CD4-positive, CD25-positive, alpha-beta regulatory T cell (primary cell): ENCODE measurements at regions not wholly inside any gene's neighbourhood (a gene's known extent, or its start where the extent isn't known, plus 50 kb on each side); places are given as distances from the start of the nearest gene placed in this dataset.
A peak's percentile ranks its signal among the peaks of the same experiment; 100 is the strongest.

Experiments
- ATAC-seq, 2 donors: fragments of 150-1000 bp; cut with Tn5 transposase; one replicate each; pipeline ENCODE4 v1.10.0; 2021; ENCODE audit warnings: low read depth in 2 of 2, moderate number of reproducible peaks in 2 of 2, moderate library complexity in 1 of 2
- DNase-seq, 3 donors: peaks; one replicate each; pipeline versions ENCODE4 v3.0.0 to v3.0.0-alpha.2; 2012 to 2022; ENCODE audit warnings: mixed read lengths in 1 of 3
- H3K27ac ChIP-seq: one replicate; pipeline ENCODE4 v1.7.0; 2013; ENCODE audit warnings: mild to moderate bottlenecking, low read length; ENCODE audit not compliant: insufficient read depth, poor library complexity, severe bottlenecking
- H3K27me3 ChIP-seq: one replicate; pipeline ENCODE4 v1.7.0; 2013; ENCODE audit warnings: low read length; ENCODE audit not compliant: control insufficient read depth, insufficient read depth
- H3K36me3 ChIP-seq: one replicate; pipeline ENCODE4 v1.7.0; 2013; ENCODE audit warnings: mild to moderate bottlenecking, low read length, moderate library complexity; ENCODE audit not compliant: control insufficient read depth, insufficient read depth
- H3K4me1 ChIP-seq: 2 replicates; pipeline ENCODE4 v1.7.0; 2013; ENCODE audit warnings: mild to moderate bottlenecking, low read length; ENCODE audit not compliant: insufficient read depth, control insufficient read depth, poor library complexity, severe bottlenecking
- H3K4me3 ChIP-seq: one replicate; pipeline ENCODE4 v1.7.0; 2013; ENCODE audit warnings: low read depth, mild to moderate bottlenecking, low read length, moderate library complexity
- H3K9me3 ChIP-seq, 2 experiments: 1 replicate in 1 of 2; 2 replicates in 1 of 2; pipeline ENCODE4 v1.7.0; 2013; ENCODE audit warnings: low read length in 2 of 2, mild to moderate bottlenecking in 1 of 2, moderate library complexity in 1 of 2; ENCODE audit not compliant: control insufficient read depth in 2 of 2
- H3K27ac Mint-ChIP-seq, 3 donors: one replicate each; pipeline ENCODE4 v1.8.0; 2020 to 2022; ENCODE audit warnings: mild to moderate bottlenecking in 3 of 3, mixed read lengths in 3 of 3, moderate library complexity in 2 of 3
- H3K27me3 Mint-ChIP-seq: one replicate; pipeline ENCODE4 v1.8.0; 2022; ENCODE audit warnings: mild to moderate bottlenecking, mixed read lengths
- H3K36me3 Mint-ChIP-seq: one replicate; pipeline ENCODE4 v1.8.0; 2020; ENCODE audit warnings: mixed read lengths
- H3K4me1 Mint-ChIP-seq, 4 donors: one replicate each; pipeline ENCODE4 v1.8.0; 2020 to 2022; ENCODE audit warnings: mixed read lengths in 4 of 4, mild to moderate bottlenecking in 1 of 4
- H3K4me3 Mint-ChIP-seq, 4 donors: one replicate each; pipeline ENCODE4 v1.8.0; 2020 to 2022; ENCODE audit warnings: mild to moderate bottlenecking in 4 of 4, mixed read lengths in 4 of 4, moderate library complexity in 3 of 4
- H3K9me3 Mint-ChIP-seq, 7 donors: one replicate each; pipeline ENCODE4 v1.8.0; 2020 to 2022; ENCODE audit warnings: mixed read lengths in 7 of 7, mild to moderate bottlenecking in 3 of 7, moderate library complexity in 2 of 7

- no peak for DNase-seq
- no peak for ATAC-seq
- H3K4me1 Mint-ChIP-seq = peaks cover 0 to 3% (median 0%) of the 10 kb centered on the region in 4 donors
- no peak overlapping the region for H3K4me3 ChIP-seq
- no peaks in the 10 kb centered on the region for H3K27me3 ChIP-seq
- no peaks in the 10 kb centered on the region for H3K36me3 Mint-ChIP-seq
- H3K9me3 Mint-ChIP-seq = peaks cover 0 to 5% (median 2%) of the 10 kb centered on the region in 7 donors
- no peaks in the 10 kb centered on the region for H3K27me3 Mint-ChIP-seq
- no peak overlapping the region for H3K27ac Mint-ChIP-seq
- H3K9me3 ChIP-seq = peaks cover 2 to 3% of the 10 kb centered on the region in 2 experiments
- no peaks in the 10 kb centered on the region for H3K36me3 ChIP-seq
- no peak overlapping the region for H3K27ac ChIP-seq
- no peak overlapping the region for H3K4me3 Mint-ChIP-seq
- H3K4me1 ChIP-seq = no peaks in the 10 kb centered on the region
Observed at GRCh38 chr6:23319582-23319981, 750.2 kb downstream of the HDGFL1 start.

GRCh38 chr6:23320471-23321015, 751.2 kb downstream of the HDGFL1 start:
- Histone ChIP-seq H3K4me1 (no peaks in the 10 kb centered on the region), H3K36me3 (no peaks in the 10 kb centered on the region), H3K27ac (no peak overlapping the region), H3K27me3 (no peaks in the 10 kb centered on the region), H3K4me3 (no peak overlapping the region), H3K9me3 (peaks cover 2 to 3% of the 10 kb centered on the region in 2 experiments)
- peaks cover 0 to 3% (median 0%) of the 10 kb centered on the region in 4 donors for H3K4me1 Mint-ChIP-seq
- DNase-seq (no peak), ATAC-seq (no peak)
- H3K9me3 Mint-ChIP-seq = peaks cover 0 to 5% (median 3%) of the 10 kb centered on the region in 7 donors
- H3K4me3 Mint-ChIP-seq = no peak overlapping the region
- H3K36me3 Mint-ChIP-seq = no peaks in the 10 kb centered on the region
- H3K27ac Mint-ChIP-seq = no peak overlapping the region
- no peaks in the 10 kb centered on the region for H3K27me3 Mint-ChIP-seq

GRCh38 chr6:23323897-23324296, 754.5 kb downstream of the HDGFL1 start:
- no peaks in the 10 kb centered on the region for H3K36me3 Mint-ChIP-seq
- no peak for DNase-seq
- no peak overlapping the region for H3K27ac Mint-ChIP-seq
- Histone ChIP-seq H3K4me3 (no peak overlapping the region), H3K9me3 (peaks cover 0 to 2% of the 10 kb centered on the region in 2 experiments), H3K27ac (no peak overlapping the region), H3K27me3 (no peaks in the 10 kb centered on the region), H3K36me3 (no peaks in the 10 kb centered on the region), H3K4me1 (no peaks in the 10 kb centered on the region)
- H3K27me3 Mint-ChIP-seq = no peaks in the 10 kb centered on the region
- no peaks in the 10 kb centered on the region for H3K4me1 Mint-ChIP-seq
- ATAC-seq = no peak
- peaks cover 0 to 8% (median 3%) of the 10 kb centered on the region in 7 donors for H3K9me3 Mint-ChIP-seq
- no peak overlapping the region for H3K4me3 Mint-ChIP-seq

GRCh38 chr6:23325065-23325464, 755.7 kb downstream of the HDGFL1 start:
- Histone ChIP-seq H3K36me3 (no peaks in the 10 kb centered on the region), H3K4me3 (no peak overlapping the region), H3K27ac (no peak overlapping the region), H3K9me3 (peaks cover 0 to 2% of the 10 kb centered on the region in 2 experiments), H3K4me1 (no peaks in the 10 kb centered on the region), H3K27me3 (no peaks in the 10 kb centered on the region)
- no peaks in the 10 kb centered on the region for H3K4me1 Mint-ChIP-seq
- no peak overlapping the region for H3K27ac Mint-ChIP-seq
- H3K27me3 Mint-ChIP-seq = no peaks in the 10 kb centered on the region
- DNase-seq (no peak), ATAC-seq (no peak)
- H3K4me3 Mint-ChIP-seq = no peak overlapping the region
- no peaks in the 10 kb centered on the region for H3K36me3 Mint-ChIP-seq
- peaks cover 0 to 8% (median 3%) of the 10 kb centered on the region in 7 donors for H3K9me3 Mint-ChIP-seq

- no peaks in the 10 kb centered on the region for H3K36me3 Mint-ChIP-seq
- no peak overlapping the region for H3K4me3 Mint-ChIP-seq
- H3K4me1 ChIP-seq = no peaks in the 10 kb centered on the region
- no peak for ATAC-seq
- H3K27me3 Mint-ChIP-seq = no peaks in the 10 kb centered on the region
- no peaks in the 10 kb centered on the region for H3K27me3 ChIP-seq
- no peak overlapping the region for H3K27ac Mint-ChIP-seq
- no peaks in the 10 kb centered on the region for H3K4me1 Mint-ChIP-seq
- no peak for DNase-seq
- no peak overlapping the region for H3K4me3 ChIP-seq
- no peaks in the 10 kb centered on the region for H3K9me3 ChIP-seq
- H3K36me3 ChIP-seq = no peaks in the 10 kb centered on the region
- H3K9me3 Mint-ChIP-seq = peaks cover 0 to 8% (median 3%) of the 10 kb centered on the region in 7 donors
- H3K27ac ChIP-seq = no peak overlapping the region
Observed at GRCh38 chr6:23327621-23328020, 758.3 kb downstream of the HDGFL1 start.

GRCh38 chr6:23329086-23329485, 759.7 kb downstream of the HDGFL1 start:
- no peaks in the 10 kb centered on the region for H3K9me3 ChIP-seq
- no peak overlapping the region for H3K27ac ChIP-seq
- no peaks in the 10 kb centered on the region for H3K27me3 ChIP-seq
- H3K4me1 ChIP-seq = no peaks in the 10 kb centered on the region
- no peaks in the 10 kb centered on the region for H3K36me3 ChIP-seq
- H3K36me3 Mint-ChIP-seq = no peaks in the 10 kb centered on the region
- no peaks in the 10 kb centered on the region for H3K4me1 Mint-ChIP-seq
- H3K4me3 ChIP-seq = no peak overlapping the region
- H3K4me3 Mint-ChIP-seq = no peak overlapping the region
- DNase-seq (no peak), ATAC-seq (no peak)
- no peaks in the 10 kb centered on the region for H3K27me3 Mint-ChIP-seq
- peaks cover 2 to 11% (median 4%) of the 10 kb centered on the region in 7 donors for H3K9me3 Mint-ChIP-seq
- H3K27ac Mint-ChIP-seq = no peak overlapping the region

- no peak for DNase-seq
- Histone ChIP-seq H3K27ac (no peak overlapping the region), H3K4me1 (no peaks in the 10 kb centered on the region), H3K4me3 (no peak overlapping the region), H3K36me3 (no peaks in the 10 kb centered on the region), H3K9me3 (peaks cover 0 to 3% of the 10 kb centered on the region in 2 experiments), H3K27me3 (no peaks in the 10 kb centered on the region)
- no peak overlapping the region for H3K4me3 Mint-ChIP-seq
- H3K36me3 Mint-ChIP-seq = no peaks in the 10 kb centered on the region
- peak overlapping the region in 1 of 3 donors; percentile 22 for H3K27ac Mint-ChIP-seq
- no peaks in the 10 kb centered on the region for H3K4me1 Mint-ChIP-seq
- no peaks in the 10 kb centered on the region for H3K27me3 Mint-ChIP-seq
- peaks cover 0 to 16% (median 5%) of the 10 kb centered on the region in 7 donors for H3K9me3 Mint-ChIP-seq
- no peak for ATAC-seq
Observed at GRCh38 chr6:23330632-23331031, 761.3 kb downstream of the HDGFL1 start.

- Mint-ChIP-seq H3K36me3 (no peaks in the 10 kb centered on the region), H3K4me1 (no peaks in the 10 kb centered on the region), H3K27ac (no peak overlapping the region), H3K9me3 (peaks cover 2 to 23% (median 5%) of the 10 kb centered on the region in 7 donors), H3K27me3 (no peaks in the 10 kb centered on the region), H3K4me3 (no peak overlapping the region)
- H3K4me3 ChIP-seq = no peak overlapping the region
- H3K27me3 ChIP-seq = no peaks in the 10 kb centered on the region
- ATAC-seq (no peak), DNase-seq (no peak)
- H3K4me1 ChIP-seq = no peaks in the 10 kb centered on the region
- no peaks in the 10 kb centered on the region for H3K36me3 ChIP-seq
- H3K9me3 ChIP-seq = peaks cover 0 to 5% of the 10 kb centered on the region in 2 experiments
- H3K27ac ChIP-seq = no peak overlapping the region
Observed at GRCh38 chr6:23334360-23334759, 765.0 kb downstream of the HDGFL1 start.
